ENCODE measurements at regions not wholly inside any gene's neighbourhood (a gene's known extent, or its start where the extent isn't known, plus 50 kb on each side); places are given as distances from the start of the nearest gene placed in this dataset.

DNA sequence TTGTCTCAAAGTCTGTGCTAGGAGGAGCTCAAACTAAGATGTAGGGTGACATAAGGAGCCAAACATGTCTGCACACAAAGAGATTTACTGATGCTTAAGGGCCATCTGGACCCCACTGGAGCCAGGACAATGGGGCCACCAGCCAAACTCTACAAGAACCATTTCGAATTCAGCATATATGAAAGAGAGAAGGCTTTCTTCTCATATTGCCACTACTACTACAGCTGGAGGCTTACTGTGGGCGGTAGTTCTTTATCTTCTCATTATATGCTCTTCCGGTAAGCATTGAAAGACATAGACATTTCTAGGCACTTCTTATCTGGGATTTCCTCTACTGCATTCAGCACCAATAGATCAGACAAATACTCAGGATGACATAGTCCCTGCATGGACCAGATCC, 404.4 kb upstream of the PROK2 start:
- H3K9me3 ChIP-seq (replicated peaks; ENCODE audit: insufficient read depth, low read length) = no peaks in the 10 kb centered on the region
- H3K27me3 ChIP-seq (replicated peaks; ENCODE audit: insufficient read depth, low read length) = no peaks in the 10 kb centered on the region
- H4K20me1 ChIP-seq (ENCODE audit: insufficient read depth, low read length) = no peaks in the 10 kb centered on the region
- H3K4me2 ChIP-seq (ENCODE audit: low read depth, low read length) = no peak overlapping the region
- H3K79me2 ChIP-seq (ENCODE audit: low read length) = no peaks in the 10 kb centered on the region
- H3K4me1 ChIP-seq (ENCODE audit: low read length) = no peaks in the 10 kb centered on the region
- no peaks in the 10 kb centered on the region for H3F3A ChIP-seq (ENCODE audit: insufficient read depth, low read length)
- no peak overlapping the region for H3K9ac ChIP-seq (ENCODE audit: low read length)
- TF ChIP-seq EZH2phosphoT487 (IDR thresholded peaks at IDR 0.05; ENCODE audit: low read length) (no peak), EZH2 (optimal IDR thresholded peaks at IDR 0.05; ENCODE audit: low read depth, low read length) (no peak)
- TF ChIP-seq, protein P1, sequence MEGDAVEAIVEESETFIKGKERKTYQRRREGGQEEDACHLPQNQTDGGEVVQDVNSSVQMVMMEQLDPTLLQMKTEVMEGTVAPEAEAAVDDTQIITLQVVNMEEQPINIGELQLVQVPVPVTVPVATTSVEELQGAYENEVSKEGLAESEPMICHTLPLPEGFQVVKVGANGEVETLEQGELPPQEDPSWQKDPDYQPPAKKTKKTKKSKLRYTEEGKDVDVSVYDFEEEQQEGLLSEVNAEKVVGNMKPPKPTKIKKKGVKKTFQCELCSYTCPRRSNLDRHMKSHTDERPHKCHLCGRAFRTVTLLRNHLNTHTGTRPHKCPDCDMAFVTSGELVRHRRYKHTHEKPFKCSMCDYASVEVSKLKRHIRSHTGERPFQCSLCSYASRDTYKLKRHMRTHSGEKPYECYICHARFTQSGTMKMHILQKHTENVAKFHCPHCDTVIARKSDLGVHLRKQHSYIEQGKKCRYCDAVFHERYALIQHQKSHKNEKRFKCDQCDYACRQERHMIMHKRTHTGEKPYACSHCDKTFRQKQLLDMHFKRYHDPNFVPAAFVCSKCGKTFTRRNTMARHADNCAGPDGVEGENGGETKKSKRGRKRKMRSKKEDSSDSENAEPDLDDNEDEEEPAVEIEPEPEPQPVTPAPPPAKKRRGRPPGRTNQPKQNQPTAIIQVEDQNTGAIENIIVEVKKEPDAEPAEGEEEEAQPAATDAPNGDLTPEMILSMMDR (IDR thresholded peaks at IDR 0.05; ENCODE audit: low read length) = no peak
- H3K36me3 ChIP-seq (replicated peaks; ENCODE audit: insufficient read depth, low read length) = no peaks in the 10 kb centered on the region
- no peak overlapping the region for H2AFZ ChIP-seq (ENCODE audit: low read length)
- H3K4me3 ChIP-seq (ENCODE audit: low read length) = no peak overlapping the region
- no peaks in the 10 kb centered on the region for H3K9me2 ChIP-seq (replicated peaks; ENCODE audit: insufficient read depth, low read length)
- H3K27ac ChIP-seq (ENCODE audit: low read length) = no peak overlapping the region
- no peak for DNase-seq

DNA sequence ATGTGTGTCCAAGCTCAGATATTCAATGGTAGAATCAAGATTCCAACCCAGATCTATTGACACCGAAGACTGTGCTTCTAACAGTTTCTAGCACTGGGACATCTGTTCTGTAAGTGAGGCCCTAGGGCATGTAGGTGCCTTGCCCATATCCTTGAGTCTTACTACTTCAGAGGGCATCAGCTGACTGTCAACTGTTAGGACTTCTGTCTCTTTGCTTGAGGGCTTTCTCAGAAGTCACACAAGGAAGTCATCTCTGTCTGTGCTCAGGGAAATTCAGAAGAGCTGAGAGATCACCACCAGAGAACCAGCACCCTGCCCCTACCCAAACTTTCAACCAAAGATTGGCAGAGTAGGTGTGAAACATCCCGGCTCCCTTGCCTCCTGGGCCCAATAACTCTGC, 403.6 kb upstream of the PROK2 start:
- Histone ChIP-seq H3K27me3 (replicated peaks; ENCODE audit: insufficient read depth, low read length) (no peaks in the 10 kb centered on the region), H3K9ac (ENCODE audit: low read length) (no peak overlapping the region), H3K4me2 (ENCODE audit: low read depth, low read length) (no peak overlapping the region), H3K9me3 (replicated peaks; ENCODE audit: insufficient read depth, low read length) (no peaks in the 10 kb centered on the region), H3K36me3 (replicated peaks; ENCODE audit: insufficient read depth, low read length) (no peaks in the 10 kb centered on the region), H3F3A (ENCODE audit: insufficient read depth, low read length) (no peaks in the 10 kb centered on the region), H3K9me2 (replicated peaks; ENCODE audit: insufficient read depth, low read length) (no peaks in the 10 kb centered on the region), H3K27ac (ENCODE audit: low read length) (no peak overlapping the region), H2AFZ (ENCODE audit: low read length) (no peak overlapping the region), H3K4me3 (ENCODE audit: low read length) (no peak overlapping the region), H3K4me1 (ENCODE audit: low read length) (no peaks in the 10 kb centered on the region), H3K79me2 (ENCODE audit: low read length) (no peaks in the 10 kb centered on the region), H4K20me1 (ENCODE audit: insufficient read depth, low read length) (no peaks in the 10 kb centered on the region)
- no peak for DNase-seq
- TF ChIP-seq EZH2 (optimal IDR thresholded peaks at IDR 0.05; ENCODE audit: low read depth, low read length) = no peak
- no peak for TF ChIP-seq EZH2phosphoT487 (IDR thresholded peaks at IDR 0.05; ENCODE audit: low read length)
- TF ChIP-seq, protein P1 (IDR thresholded peaks at IDR 0.05; ENCODE audit: low read length) = no peak

DNA sequence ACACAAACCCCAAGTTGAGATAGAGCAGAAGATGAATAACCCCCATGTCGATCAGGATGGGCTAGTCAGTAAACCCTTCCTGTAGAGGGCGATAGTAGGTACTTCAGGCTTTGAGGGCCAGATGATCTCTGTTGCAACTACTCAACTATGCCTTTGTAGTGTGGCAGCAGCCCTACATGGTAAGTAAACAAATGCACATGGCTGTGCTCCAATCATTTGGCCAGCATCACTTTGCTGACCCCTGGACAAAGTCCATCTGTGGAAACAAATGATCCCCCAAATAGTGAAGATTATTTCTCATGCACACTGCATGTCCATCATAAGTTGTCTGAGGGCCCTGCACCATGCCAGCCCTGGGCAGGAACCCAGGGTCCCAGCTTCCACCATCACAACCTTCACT, 402.2 kb upstream of the PROK2 start:
- no peaks in the 10 kb centered on the region for H3K27me3 ChIP-seq (replicated peaks; ENCODE audit: insufficient read depth, low read length)
- no peak overlapping the region for H2AFZ ChIP-seq (ENCODE audit: low read length)
- no peak for DNase-seq
- H3F3A ChIP-seq (ENCODE audit: insufficient read depth, low read length) = no peaks in the 10 kb centered on the region
- no peak overlapping the region for H3K4me3 ChIP-seq (ENCODE audit: low read length)
- H3K9me3 ChIP-seq (replicated peaks; ENCODE audit: insufficient read depth, low read length) = no peaks in the 10 kb centered on the region
- H3K27ac ChIP-seq (ENCODE audit: low read length) = no peak overlapping the region
- H3K9ac ChIP-seq (ENCODE audit: low read length) = no peak overlapping the region
- H3K9me2 ChIP-seq (replicated peaks; ENCODE audit: insufficient read depth, low read length) = no peaks in the 10 kb centered on the region
- no peak overlapping the region for H3K4me2 ChIP-seq (ENCODE audit: low read depth, low read length)
- no peaks in the 10 kb centered on the region for H4K20me1 ChIP-seq (ENCODE audit: insufficient read depth, low read length)
- H3K36me3 ChIP-seq (replicated peaks; ENCODE audit: insufficient read depth, low read length) = no peaks in the 10 kb centered on the region
- no peaks in the 10 kb centered on the region for H3K4me1 ChIP-seq (ENCODE audit: low read length)
- no peak for TF ChIP-seq EZH2phosphoT487 (IDR thresholded peaks at IDR 0.05; ENCODE audit: low read length)
- TF ChIP-seq EZH2 (optimal IDR thresholded peaks at IDR 0.05; ENCODE audit: low read depth, low read length) = no peak
- TF ChIP-seq, protein P1 (IDR thresholded peaks at IDR 0.05; ENCODE audit: low read length) = no peak; the same call in 1 of the 2 replicates
- no peaks in the 10 kb centered on the region for H3K79me2 ChIP-seq (ENCODE audit: low read length)
